Thyroid gland (tissue), 4 donors: ENCODE measurements at regions not wholly inside any gene's neighbourhood (a gene's known extent, or its start where the extent isn't known, plus 50 kb on each side); places are given as distances from the start of the nearest gene placed in this dataset.

Experiments
- CTCF ChIP-seq, 6 experiments: fragments of 200-600 bp in 3 of 6; fragments of 450-650 bp in 3 of 6; sonication (generic) in 3 of 6; IDR thresholded peaks; one replicate each; pipeline ENCODE4 v1.5.1; 2016 to 2019; ENCODE audit warnings: antibody characterized with exemption in 6 of 6, mild to moderate bottlenecking in 2 of 6, inconsistent platforms in 1 of 6, moderate library complexity in 1 of 6
- POLR2A ChIP-seq, 2 donors: fragments of 450-650 bp; IDR thresholded peaks; one replicate each; pipeline ENCODE4 v1.6.1; 2017; ENCODE audit warnings: antibody characterized with exemption in 2 of 2, mild to moderate bottlenecking in 2 of 2, moderate library complexity in 1 of 2

- no peak for TF ChIP-seq CTCF (IDR thresholded peaks at IDR 0.05)
- no peak for TF ChIP-seq POLR2A (IDR thresholded peaks at IDR 0.05)
Measured at GRCh38 chr18:75358928-75359327, 68.6 kb downstream of the SMIM21 start.
